H9 (cell line): ENCODE measurements at regions not wholly inside any gene's neighbourhood (a gene's known extent, or its start where the extent isn't known, plus 50 kb on each side); places are given as distances from the start of the nearest gene placed in this dataset.

Source experiments
- DNase-seq: peaks from one replicate; pipeline ENCODE4 v3.0.0-alpha.2; 2017
- H2AFZ ChIP-seq: one replicate; pipeline ENCODE4 v1.6.1; 2013; ENCODE audit warnings: mild to moderate bottlenecking, low read length, control low read depth, moderate library complexity
- H2AK5ac ChIP-seq: 2 replicates; pipeline ENCODE4 v1.6.1; 2013; ENCODE audit warnings: low read length, control low read depth, mixed read lengths; ENCODE audit not compliant: insufficient read length
- H2BK120ac ChIP-seq: one replicate; pipeline ENCODE4 v1.6.1; 2013; ENCODE audit warnings: low read depth, mild to moderate bottlenecking, low read length, control low read depth, inconsistent platforms; ENCODE audit not compliant: poor library complexity, severe bottlenecking
- H2BK12ac ChIP-seq: 2 replicates; pipeline ENCODE4 v1.6.1; 2013; ENCODE audit warnings: low read length, control low read depth, mixed read lengths, low read depth; ENCODE audit not compliant: insufficient read length
- H2BK15ac ChIP-seq: 2 replicates; pipeline ENCODE4 v1.6.1; 2013; ENCODE audit warnings: low read depth, low read length, control low read depth
- H2BK20ac ChIP-seq: one replicate; pipeline ENCODE4 v1.6.1; 2013; ENCODE audit warnings: low read depth, mild to moderate bottlenecking, low read length, control low read depth, inconsistent platforms; ENCODE audit not compliant: poor library complexity, severe bottlenecking
- H2BK5ac ChIP-seq: 2 replicates; pipeline ENCODE4 v1.6.1; 2013; ENCODE audit warnings: low read length, control low read depth, mixed read lengths; ENCODE audit not compliant: insufficient read length
- H3K14ac ChIP-seq: 2 replicates; pipeline ENCODE4 v1.6.1; 2013; ENCODE audit warnings: low read length, control low read depth; ENCODE audit not compliant: insufficient read depth
- H3K18ac ChIP-seq: 2 replicates; pipeline ENCODE4 v1.6.1; 2013; ENCODE audit warnings: low read depth, mild to moderate bottlenecking, mixed read lengths, low read length, control low read depth; ENCODE audit not compliant: insufficient read length
- H3K23ac ChIP-seq: 2 replicates; pipeline ENCODE4 v1.6.1; 2013; ENCODE audit warnings: low read length, control low read depth, mixed read lengths, low read depth; ENCODE audit not compliant: insufficient read length
- H3K23me2 ChIP-seq: 2 replicates; pipeline ENCODE4 v1.6.1; 2013; ENCODE audit warnings: low read depth, mild to moderate bottlenecking, mixed read lengths, low read length, control low read depth; ENCODE audit not compliant: insufficient read length, poor library complexity, severe bottlenecking
- H3K27ac ChIP-seq: 2 replicates; pipeline ENCODE4 v1.5.1; 2013; ENCODE audit warnings: low read length, control low read depth, mixed read lengths, low read depth; ENCODE audit not compliant: insufficient read length
- H3K27me3 ChIP-seq: 2 replicates; pipeline ENCODE4 v1.6.1; 2013; ENCODE audit warnings: low read length, control low read depth, inconsistent platforms; ENCODE audit not compliant: insufficient read depth
- H3K4ac ChIP-seq: 2 replicates; pipeline ENCODE4 v1.6.1; 2013; ENCODE audit warnings: low read depth, mild to moderate bottlenecking, control low read depth, inconsistent platforms, low read length, moderate library complexity
- H3K4me1 ChIP-seq: 2 replicates; pipeline ENCODE4 v1.6.1; 2013; ENCODE audit warnings: low read length, control low read depth, inconsistent platforms; ENCODE audit not compliant: insufficient read depth
- H3K4me2 ChIP-seq: 2 replicates; pipeline ENCODE4 v1.6.1; 2013; ENCODE audit warnings: low read length, control low read depth, mixed read lengths; ENCODE audit not compliant: insufficient read length, insufficient read depth
- H3K56ac ChIP-seq: 2 replicates; pipeline ENCODE4 v1.6.1; 2013; ENCODE audit warnings: low read depth, mild to moderate bottlenecking, mixed read lengths, low read length, control low read depth; ENCODE audit not compliant: insufficient read length
- H3K79me1 ChIP-seq: 2 replicates; pipeline ENCODE4 v1.6.1; 2013; ENCODE audit warnings: low read depth, mild to moderate bottlenecking, moderate library complexity, low read length, control low read depth, inconsistent platforms; ENCODE audit not compliant: insufficient read depth, poor library complexity, severe bottlenecking
- H3K79me2 ChIP-seq: 2 replicates; pipeline ENCODE4 v1.6.1; 2013; ENCODE audit warnings: low read length, control low read depth, inconsistent platforms; ENCODE audit not compliant: insufficient read depth
- H3K9ac ChIP-seq: 2 replicates; pipeline ENCODE4 v1.6.1; 2013; ENCODE audit warnings: low read length, control low read depth, mixed read lengths; ENCODE audit not compliant: insufficient read length; ENCODE audit errors: extremely low read depth
- H3K9me3 ChIP-seq: one replicate; pipeline ENCODE4 v1.6.1; 2013; ENCODE audit warnings: low read depth, low read length, inconsistent platforms; ENCODE audit not compliant: control insufficient read depth
- H3T11ph ChIP-seq: one replicate; pipeline ENCODE4 v1.6.1; 2013; ENCODE audit warnings: mild to moderate bottlenecking, low read length, control low read depth, inconsistent platforms
- H4K20me1 ChIP-seq: one replicate; pipeline ENCODE4 v1.6.1; 2013; ENCODE audit not compliant: control insufficient read depth, insufficient read length, insufficient read depth
- H4K5ac ChIP-seq: 2 replicates; pipeline ENCODE4 v1.6.1; 2013; ENCODE audit warnings: low read depth, mild to moderate bottlenecking, mixed read lengths, low read length, control low read depth; ENCODE audit not compliant: insufficient read length
- H4K8ac ChIP-seq: replicated peaks from 2 replicates; pipeline ENCODE4 v1.6.1; 2013; ENCODE audit warnings: low read length, control low read depth, mixed read lengths, low read depth; ENCODE audit not compliant: insufficient read length
- H4K91ac ChIP-seq: 2 replicates; pipeline ENCODE4 v1.6.1; 2013; ENCODE audit warnings: low read depth, mild to moderate bottlenecking, moderate library complexity, mixed read lengths, low read length, control low read depth; ENCODE audit not compliant: insufficient read length
- H3K27ac Mint-ChIP-seq, 3 experiments: 2 replicates in 2 of 3; 3 replicates in 1 of 3; pipeline ENCODE4 v1.8.0; 2020 to 2021; ENCODE audit warnings: mixed read lengths in 3 of 3, mild to moderate bottlenecking in 1 of 3, moderate library complexity in 1 of 3
- H3K27me3 Mint-ChIP-seq: 2 replicates; pipeline ENCODE4 v1.8.0; 2021; ENCODE audit warnings: low read depth, mild to moderate bottlenecking, moderate library complexity, mixed read lengths
- H3K36me3 Mint-ChIP-seq, 3 experiments: 2 replicates in 2 of 3; 3 replicates in 1 of 3; pipeline ENCODE4 v1.8.0; 2020 to 2021; ENCODE audit warnings: low read depth in 3 of 3, mixed read lengths in 3 of 3; ENCODE audit not compliant: insufficient read depth in 1 of 3
- H3K4me1 Mint-ChIP-seq, 2 experiments: 2 replicates each; pipeline ENCODE4 v1.8.0; 2020; ENCODE audit warnings: mixed read lengths in 2 of 2
- H3K4me3 Mint-ChIP-seq, 2 experiments: 2 replicates in 1 of 2; 3 replicates in 1 of 2; pipeline ENCODE4 v1.8.0; 2020 to 2021; ENCODE audit warnings: mild to moderate bottlenecking in 2 of 2, mixed read lengths in 2 of 2, moderate library complexity in 1 of 2
- H3K9me3 Mint-ChIP-seq, 2 experiments: 2 replicates in 1 of 2; 3 replicates in 1 of 2; pipeline ENCODE4 v1.8.0; 2020; ENCODE audit warnings: mild to moderate bottlenecking in 2 of 2, mixed read lengths in 2 of 2, moderate library complexity in 1 of 2
- CTCF ChIP-seq: fragments of 200-600 bp; sonication (generic); conservative IDR thresholded peaks from 3 replicates; pipeline ENCODE4 v1.8.0; 2021; ENCODE audit warnings: antibody characterized with exemption, mild to moderate bottlenecking
- WGBS: extraction: QIAGEN DNeasy Blood & Tissue Kit; methylation state at CpG from one replicate; pipeline ENCODE4 v1.1.7; 2013; ENCODE audit warnings: missing lambda C conversion rate, low lambda C conversion rate, mixed read lengths; ENCODE audit not compliant: insufficient read length; ENCODE audit errors: extremely low coverage; 5-methylcytosine and 5-hydroxymethylcytosine counted together

GRCh38 chr2:128452536-128453530 lies 134.2 kb upstream of the HS6ST1 start:
- no CpG with 5 or more reads among the region's 20 CpGs for WGBS
- H3K4me3 Mint-ChIP-seq: no peak overlapping the region
- H3K36me3 Mint-ChIP-seq: peaks cover 0 to 10% (median 0%) of the 10 kb centered on the region in 3 experiments; a peak in 2 of 7 replicates

More at GRCh38 chr2:128452536-128453530, 134.2 kb upstream of the HS6ST1 start:
- no peak overlapping the region for H4K8ac ChIP-seq
- no peaks in the 10 kb centered on the region for H3K23me2 ChIP-seq
- DNase-seq: peak; percentile 14
- H3K14ac ChIP-seq: no peak overlapping the region
- no peak overlapping the region for H2BK20ac ChIP-seq
- H2AK5ac ChIP-seq: no peak overlapping the region
- no peak overlapping the region for H2AFZ ChIP-seq
- Mint-ChIP-seq H3K27me3 (peaks cover 11% of the 10 kb centered on the region), H3K9me3 (peaks cover 10 to 16% of the 10 kb centered on the region in 2 experiments; a peak in 4 of 5 replicates), H3K4me1 (peaks cover 0 to 3% of the 10 kb centered on the region in 2 experiments; a peak in 2 of 4 replicates), H3K27ac (no peak overlapping the region)
- H3K79me2 ChIP-seq: no peaks in the 10 kb centered on the region
- H3K4me1 ChIP-seq: no peaks in the 10 kb centered on the region
- no peaks in the 10 kb centered on the region for H3K27me3 ChIP-seq
- no peak overlapping the region for H3T11ph ChIP-seq
- H3K56ac ChIP-seq: no peak overlapping the region
- no peak overlapping the region for H2BK5ac ChIP-seq
- no peak overlapping the region for H3K27ac ChIP-seq
- no peak overlapping the region for H3K23ac ChIP-seq
- no peak overlapping the region for H3K4me2 ChIP-seq
- no peaks in the 10 kb centered on the region for H3K9me3 ChIP-seq
- no peak overlapping the region for H4K5ac ChIP-seq
- H2BK15ac ChIP-seq: no peak overlapping the region
- no peak overlapping the region for H2BK12ac ChIP-seq
- H4K20me1 ChIP-seq: no peaks in the 10 kb centered on the region
- no peak overlapping the region for H3K4ac ChIP-seq
- no peak overlapping the region for H4K91ac ChIP-seq
- no peaks in the 10 kb centered on the region for H3K79me1 ChIP-seq
- no peak overlapping the region for H2BK120ac ChIP-seq
- H3K18ac ChIP-seq: no peak overlapping the region
- no peak for TF ChIP-seq CTCF
- no peak overlapping the region for H3K9ac ChIP-seq
